Muscle of leg (tissue), 3 donors: ENCODE measurements at regions not wholly inside any gene's neighbourhood (a gene's known extent, or its start where the extent isn't known, plus 50 kb on each side); places are given as distances from the start of the nearest gene placed in this dataset.

Source experiments
- DNase-seq: peaks from one replicate; pipeline ENCODE4 v3.0.0; 2013
- H3K27ac ChIP-seq: one replicate; pipeline ENCODE4 v1.5.1; 2013; ENCODE audit warnings: mild to moderate bottlenecking, low read length, control low read depth
- H3K27me3 ChIP-seq: one replicate; pipeline ENCODE4 v1.6.1; 2013; ENCODE audit warnings: low read length; ENCODE audit not compliant: control insufficient read depth, insufficient read depth
- H3K36me3 ChIP-seq: one replicate; pipeline ENCODE4 v1.6.1; 2013; ENCODE audit warnings: low read length; ENCODE audit not compliant: control insufficient read depth, insufficient read depth
- H3K4me1 ChIP-seq: one replicate; pipeline ENCODE4 v1.6.1; 2013; ENCODE audit warnings: low read length; ENCODE audit not compliant: control insufficient read depth, insufficient read depth
- H3K4me3 ChIP-seq: one replicate; pipeline ENCODE4 v1.5.1; 2013; ENCODE audit warnings: low read length, control low read depth
- H3K9me3 ChIP-seq: replicated peaks from 2 replicates; pipeline ENCODE4 v1.6.1; 2013; ENCODE audit warnings: low read depth, low read length; ENCODE audit not compliant: control insufficient read depth
- WGBS: methylation state at CpG from one replicate; pipeline ENCODE4 v1.1.5; 2013; ENCODE audit warnings: missing lambda C conversion rate; ENCODE audit not compliant: insufficient coverage; 5-methylcytosine and 5-hydroxymethylcytosine counted together

- no peak for DNase-seq
- H3K4me3 ChIP-seq: no peak overlapping the region
- no peak overlapping the region for H3K27ac ChIP-seq
- H3K27me3 ChIP-seq: no peaks in the 10 kb centered on the region
- peaks cover 11% of the 10 kb centered on the region for H3K9me3 ChIP-seq
- no peaks in the 10 kb centered on the region for H3K4me1 ChIP-seq
- no CpG with 5 or more reads among the region's 1 CpG for WGBS
- no peaks in the 10 kb centered on the region for H3K36me3 ChIP-seq
These were observed 397.1 kb upstream of the BTBD3 start for GRCh38 chr20:11520596-11520995.

GRCh38 chr20:11521476-11522365, 396.0 kb upstream of the BTBD3 start:
- DNase-seq: peak; percentile 86
- Histone ChIP-seq H3K4me3 (no peak overlapping the region), H3K4me1 (no peaks in the 10 kb centered on the region), H3K27ac (no peak overlapping the region), H3K36me3 (no peaks in the 10 kb centered on the region), H3K9me3 (peaks cover 11% of the 10 kb centered on the region), H3K27me3 (no peaks in the 10 kb centered on the region)
- no CpG with 5 or more reads among the region's 4 CpGs for WGBS

- Histone ChIP-seq H3K4me3 (no peak overlapping the region), H3K36me3 (no peaks in the 10 kb centered on the region), H3K27me3 (no peaks in the 10 kb centered on the region), H3K9me3 (peaks cover 11% of the 10 kb centered on the region), H3K4me1 (no peaks in the 10 kb centered on the region), H3K27ac (no peak overlapping the region)
- no CpG with 5 or more reads among the region's 2 CpGs for WGBS
- DNase-seq: peak; percentile 44
These were observed 395.3 kb upstream of the BTBD3 start for GRCh38 chr20:11522366-11522741.

- Histone ChIP-seq H3K4me3 (no peak overlapping the region), H3K27me3 (no peaks in the 10 kb centered on the region), H3K4me1 (no peaks in the 10 kb centered on the region), H3K27ac (no peak overlapping the region), H3K9me3 (peaks cover 4% of the 10 kb centered on the region), H3K36me3 (no peaks in the 10 kb centered on the region)
- 96% methylated on average over 4 of the region's 4 CpGs for WGBS
- DNase-seq: no peak
These were observed 388.6 kb upstream of the BTBD3 start for GRCh38 chr20:11529047-11529446.

GRCh38 chr20:11537032-11537431, 380.7 kb upstream of the BTBD3 start:
- H3K36me3 ChIP-seq: no peaks in the 10 kb centered on the region
- H3K4me3 ChIP-seq: no peak overlapping the region
- H3K4me1 ChIP-seq: no peaks in the 10 kb centered on the region
- DNase-seq: no peak
- no CpG with 5 or more reads among the region's 2 CpGs for WGBS
- no peaks in the 10 kb centered on the region for H3K9me3 ChIP-seq
- no peak overlapping the region for H3K27ac ChIP-seq
- H3K27me3 ChIP-seq: no peaks in the 10 kb centered on the region

- H3K27me3 ChIP-seq: no peaks in the 10 kb centered on the region
- WGBS: 70% methylated on average over 2 of the region's 4 CpGs
- H3K4me3 ChIP-seq: no peak overlapping the region
- no peaks in the 10 kb centered on the region for H3K4me1 ChIP-seq
- H3K36me3 ChIP-seq: no peaks in the 10 kb centered on the region
- H3K27ac ChIP-seq: no peak overlapping the region
- DNase-seq: no peak
- H3K9me3 ChIP-seq: no peaks in the 10 kb centered on the region
These were observed 378.2 kb upstream of the BTBD3 start for GRCh38 chr20:11539450-11539849.

GRCh38 chr20:11540558-11540957, 377.1 kb upstream of the BTBD3 start:
- no CpG with 5 or more reads among the region's 3 CpGs for WGBS
- H3K27ac ChIP-seq: no peak overlapping the region
- DNase-seq: no peak
- H3K36me3 ChIP-seq: no peaks in the 10 kb centered on the region
- H3K27me3 ChIP-seq: no peaks in the 10 kb centered on the region
- no peaks in the 10 kb centered on the region for H3K4me1 ChIP-seq
- no peak overlapping the region for H3K4me3 ChIP-seq
- H3K9me3 ChIP-seq: no peaks in the 10 kb centered on the region

- Histone ChIP-seq H3K27me3 (no peaks in the 10 kb centered on the region), H3K4me1 (no peaks in the 10 kb centered on the region), H3K36me3 (no peaks in the 10 kb centered on the region), H3K9me3 (no peaks in the 10 kb centered on the region), H3K27ac (no peak overlapping the region), H3K4me3 (no peak overlapping the region)
- no peak for DNase-seq
- WGBS: no CpG with 5 or more reads among the region's 2 CpGs
These were observed 375.0 kb upstream of the BTBD3 start for GRCh38 chr20:11542645-11543044.

- no peaks in the 10 kb centered on the region for H3K4me1 ChIP-seq
- H3K9me3 ChIP-seq: no peaks in the 10 kb centered on the region
- WGBS: 18% methylated on average over 4 of the region's 10 CpGs
- H3K4me3 ChIP-seq: no peak overlapping the region
- peak; percentile 90 for DNase-seq
- no peak overlapping the region for H3K27ac ChIP-seq
- no peaks in the 10 kb centered on the region for H3K36me3 ChIP-seq
- no peaks in the 10 kb centered on the region for H3K27me3 ChIP-seq
These were observed 373.5 kb upstream of the BTBD3 start for GRCh38 chr20:11544029-11544678.

GRCh38 chr20:11546939-11547338, 370.8 kb upstream of the BTBD3 start:
- Histone ChIP-seq H3K4me3 (no peak overlapping the region), H3K27ac (no peak overlapping the region), H3K36me3 (no peaks in the 10 kb centered on the region), H3K9me3 (no peaks in the 10 kb centered on the region), H3K27me3 (no peaks in the 10 kb centered on the region), H3K4me1 (peaks cover under 1% of the 10 kb centered on the region)
- 44% methylated on average over 2 of the region's 7 CpGs for WGBS
- DNase-seq: no peak
